ENCODE measurements at regions not wholly inside any gene's neighbourhood (a gene's known extent, or its start where the extent isn't known, plus 50 kb on each side); places are given as distances from the start of the nearest gene placed in this dataset.

- Histone ChIP-seq H3K36me3 (ENCODE audit: control insufficient read depth, insufficient read depth, low read length) (no peaks in the 10 kb centered on the region), H3K4me3 (ENCODE audit: insufficient read depth, low read depth, low read length) (no peak overlapping the region), H3K27me3 (ENCODE audit: control insufficient read depth, insufficient read depth, low read length) (peaks cover 9% of the 10 kb centered on the region; the same call in 1 of the 2 replicates), H4K8ac (ENCODE audit: low read depth in 2 of 2, low read length in 2 of 2) (no peak overlapping the region), H3K9me3 (ENCODE audit: control insufficient read depth, insufficient read depth, low read length) (peaks cover 7% of the 10 kb centered on the region), H2BK15ac (ENCODE audit: low read depth, low read length) (no peak overlapping the region), H2BK120ac (ENCODE audit: low read depth, low read length) (no peak overlapping the region), H2BK5ac (ENCODE audit: low read depth, low read length, poor library complexity, severe bottlenecking) (no peak overlapping the region), H3K18ac (ENCODE audit: low read depth, low read length) (no peak overlapping the region), H4K91ac (ENCODE audit: insufficient read depth, low read depth, low read length) (no peak overlapping the region), H3K27ac (ENCODE audit: insufficient read depth, low read length) (no peak overlapping the region), H3K4ac (ENCODE audit: low read depth, low read length) (no peak overlapping the region), H3K79me1 (ENCODE audit: low read depth in 1 of 2, low read length in 2 of 2) (no peaks in the 10 kb centered on the region), H2BK20ac (ENCODE audit: low read depth, low read length) (no peak overlapping the region), H3K4me2 (ENCODE audit: low read depth, low read length) (no peak overlapping the region), H3K14ac (replicated peaks; ENCODE audit: low read depth, low read length) (no peak overlapping the region), H4K20me1 (ENCODE audit: insufficient read depth, low read length) (no peaks in the 10 kb centered on the region), H3K9me1 (ENCODE audit: insufficient read depth, low read length) (no peaks in the 10 kb centered on the region), H3K9ac (ENCODE audit: low read depth, low read length) (no peak overlapping the region), H2AK5ac (ENCODE audit: low read depth, low read length) (no peak overlapping the region), H3K4me1 (ENCODE audit: control insufficient read depth, insufficient read depth, low read length) (no peaks in the 10 kb centered on the region), H3K23ac (ENCODE audit: low read depth, low read length) (no peak overlapping the region), H3K56ac (ENCODE audit: extremely low read depth, insufficient read depth, low read length) (no peak overlapping the region), H2AFZ (replicated peaks; ENCODE audit: low read length, poor library complexity) (no peak overlapping the region), H4K5ac (ENCODE audit: low read depth, low read length) (no peak overlapping the region), H2AK9ac (replicated peaks; ENCODE audit: low read depth, low read length, poor library complexity) (no peak overlapping the region)
- no CpG with 5 or more reads among the region's 5 CpGs for WGBS, 2 experiments (ENCODE audit: extremely low coverage in 2 of 2, insufficient read length in 1 of 2)
- intact Hi-C loops (cut with micrococcal nuclease) (no loop called here), in situ Hi-C loops (cut with MboI; ENCODE audit: low sequenced_read_pairs) (loop anchor here (25.0 kb wide), 1 partner anchor 1479 kb away; no protein-coding TSS in a partner anchor), dilution Hi-C loops (cut with HindIII; ENCODE audit: low sequenced_read_pairs, unreplicated experiment) (no loop called here)
- ATAC-seq (ENCODE audit: low read depth) (no peak), DNase-seq (no peak)
- BruUV-seq (replicated peaks) = no TSS peak
- CTCF ChIA-PET = no interaction called here
- TF ChIP-seq CEBPB (IDR thresholded peaks at IDR 0.05; ENCODE audit: low read depth, low read length) (no peak), POLR2A (IDR thresholded peaks at IDR 0.05; ENCODE audit: low read depth, low read length) (no peak), CTCF (conservative IDR thresholded peaks at IDR 0.05; ENCODE audit: low read depth, low read length) (no peak), MXI1 (IDR thresholded peaks at IDR 0.05; ENCODE audit: borderline replicate concordance, low read depth, low read length) (no peak), MAFK (IDR thresholded peaks at IDR 0.05; ENCODE audit: low read depth, low read length) (no peak), BHLHE40 (IDR thresholded peaks at IDR 0.05; ENCODE audit: low read depth, low read length) (no peak), ELK1 (IDR thresholded peaks at IDR 0.05; ENCODE audit: borderline replicate concordance, low read depth, low read length) (no peak), USF2 (IDR thresholded peaks at IDR 0.05; ENCODE audit: low read depth, low read length) (no peak), RAD21 (IDR thresholded peaks at IDR 0.05; ENCODE audit: low read length) (no peak), CHD1 (IDR thresholded peaks at IDR 0.05; ENCODE audit: low read depth, low read length) (no peak), FOS (IDR thresholded peaks at IDR 0.05; ENCODE audit: low read depth, low read length) (no peak), MAZ (IDR thresholded peaks at IDR 0.05; ENCODE audit: borderline replicate concordance, low read depth, low read length) (no peak), RCOR1 (IDR thresholded peaks at IDR 0.05; ENCODE audit: insufficient replicate concordance, low read length) (no peak), SMC3 (IDR thresholded peaks at IDR 0.05; ENCODE audit: low read depth, low read length) (no peak), RFX5 (IDR thresholded peaks at IDR 0.05; ENCODE audit: low read depth, low read length) (no peak), NFE2L2 (IDR thresholded peaks at IDR 0.05; ENCODE audit: low read depth, low read length) (no peak)
- POLR2A ChIA-PET (ENCODE audit: unreplicated experiment) = no interaction called here
Measured at GRCh38 chr1:240008298-240008697, 83.4 kb upstream of the FMN2 start.

Data from IMR-90 (cell line).